Effector memory CD8-positive, alpha-beta T cell (primary cell): ENCODE measurements at regions not wholly inside any gene's neighbourhood (a gene's known extent, or its start where the extent isn't known, plus 50 kb on each side); places are given as distances from the start of the nearest gene placed in this dataset.

ENCODE experiments used
- ATAC-seq: fragments of 150-1000 bp; cut with Tn5 transposase; replicated peaks from 2 replicates; pipeline ENCODE4 v1.10.0; 2021; ENCODE audit warnings: mild to moderate bottlenecking, moderate library complexity
- DNase-seq, 3 experiments: peaks; one replicate each; pipeline ENCODE4 v3.0.0; 2021
- H3K27ac Mint-ChIP-seq, 2 donors: one replicate each; pipeline ENCODE4 v1.8.0; 2022; ENCODE audit warnings: mild to moderate bottlenecking in 2 of 2, mixed read lengths in 2 of 2, moderate library complexity in 2 of 2
- H3K27me3 Mint-ChIP-seq, 2 donors: one replicate each; pipeline ENCODE4 v1.8.0; 2022; ENCODE audit warnings: mixed read lengths in 2 of 2
- H3K36me3 Mint-ChIP-seq: one replicate; pipeline ENCODE4 v1.8.0; 2022; ENCODE audit warnings: mild to moderate bottlenecking, moderate library complexity, mixed read lengths; ENCODE audit not compliant: insufficient read depth
- H3K4me1 Mint-ChIP-seq, 2 donors: one replicate each; pipeline ENCODE4 v1.8.0; 2022; ENCODE audit warnings: low read depth in 2 of 2, mixed read lengths in 2 of 2
- H3K4me3 Mint-ChIP-seq, 2 donors: one replicate each; pipeline ENCODE4 v1.8.0; 2022; ENCODE audit warnings: mild to moderate bottlenecking in 2 of 2, mixed read lengths in 2 of 2, moderate library complexity in 2 of 2
- H3K9me3 Mint-ChIP-seq, 2 donors: one replicate each; pipeline ENCODE4 v1.8.0; 2022; ENCODE audit warnings: mixed read lengths in 2 of 2

DNA sequence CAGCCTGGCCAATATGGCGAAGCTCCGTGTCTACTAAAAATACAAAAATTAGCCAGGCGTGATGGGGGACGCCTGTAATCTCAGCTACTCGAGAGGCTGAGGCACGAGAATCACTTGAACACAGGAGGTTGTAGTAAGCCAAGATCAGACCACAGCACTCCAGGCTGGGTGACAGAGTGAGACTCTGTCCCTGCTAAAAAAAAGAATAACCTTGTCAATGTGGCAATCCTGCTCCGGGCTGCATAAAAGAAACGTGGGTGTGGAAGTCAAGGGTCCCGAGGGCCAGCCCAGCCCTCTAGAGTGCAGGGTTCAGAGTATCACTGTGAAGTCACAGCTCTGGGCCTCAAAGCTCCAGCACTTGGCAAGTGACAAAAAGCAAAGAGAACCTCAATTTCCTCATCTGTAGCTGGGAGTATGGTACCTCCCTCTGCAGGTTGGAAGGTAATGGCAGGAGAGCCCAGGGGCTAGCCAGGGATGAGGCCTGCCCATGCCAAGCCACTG, 73.5 kb upstream of the IQSEC1 start:
- Mint-ChIP-seq H3K4me3 (no peak overlapping the region), H3K9me3 (no peaks in the 10 kb centered on the region), H3K4me1 (peaks cover 6% of the 10 kb centered on the region in 2 donors), H3K27me3 (peaks cover 9 to 18% of the 10 kb centered on the region in 2 donors), H3K27ac (no peak overlapping the region), H3K36me3 (peaks cover 2% of the 10 kb centered on the region)
- no peak for DNase-seq
- no peak for ATAC-seq

DNA sequence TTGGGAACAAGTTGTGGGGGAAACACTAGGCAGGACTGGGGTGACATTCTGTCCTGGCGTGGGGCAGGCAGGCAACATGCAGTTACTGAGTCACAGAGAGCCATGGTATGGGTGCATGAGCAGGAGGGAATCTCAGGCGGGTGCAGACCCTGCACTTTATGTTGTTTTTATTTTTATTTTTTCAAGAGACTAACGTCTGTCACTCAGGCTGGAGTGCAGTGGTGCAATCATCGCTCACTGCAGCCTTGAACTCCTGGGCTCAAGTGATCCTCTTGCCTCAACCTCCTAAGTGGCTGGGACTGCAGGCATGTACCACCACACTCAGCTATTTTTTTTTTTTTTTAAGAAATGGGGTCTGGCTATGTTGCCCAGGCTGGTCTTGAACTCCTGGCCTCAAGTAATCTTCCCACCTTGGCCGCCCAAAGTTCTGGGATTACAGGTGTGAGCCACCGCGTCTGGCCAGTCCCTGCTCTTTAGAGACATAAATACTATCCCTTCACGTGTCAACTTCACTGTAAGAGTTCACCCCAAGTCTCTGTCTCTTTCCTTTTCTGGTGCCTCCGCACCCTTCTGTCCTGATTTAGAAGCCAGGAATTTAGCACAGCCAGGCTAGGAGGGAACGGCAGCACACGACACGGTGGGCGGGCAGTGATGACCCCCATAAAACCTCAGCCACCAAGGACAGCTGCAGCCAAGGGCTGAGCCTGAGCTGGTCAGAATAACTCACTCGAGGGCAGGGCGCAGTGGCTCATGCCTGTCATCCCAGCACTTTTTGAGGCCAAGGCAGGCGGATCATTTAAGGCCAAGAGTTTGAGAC, 72.8 kb upstream of the IQSEC1 start:
- DNase-seq (no peak), ATAC-seq (no peak)
- H3K27me3 Mint-ChIP-seq: peaks cover 15 to 25% of the 10 kb centered on the region in 2 donors
- no peaks in the 10 kb centered on the region for H3K9me3 Mint-ChIP-seq
- H3K27ac Mint-ChIP-seq: no peak overlapping the region
- peaks cover 6% of the 10 kb centered on the region in 2 donors for H3K4me1 Mint-ChIP-seq
- H3K36me3 Mint-ChIP-seq: peaks cover 2% of the 10 kb centered on the region
- H3K4me3 Mint-ChIP-seq: no peak overlapping the region

DNA sequence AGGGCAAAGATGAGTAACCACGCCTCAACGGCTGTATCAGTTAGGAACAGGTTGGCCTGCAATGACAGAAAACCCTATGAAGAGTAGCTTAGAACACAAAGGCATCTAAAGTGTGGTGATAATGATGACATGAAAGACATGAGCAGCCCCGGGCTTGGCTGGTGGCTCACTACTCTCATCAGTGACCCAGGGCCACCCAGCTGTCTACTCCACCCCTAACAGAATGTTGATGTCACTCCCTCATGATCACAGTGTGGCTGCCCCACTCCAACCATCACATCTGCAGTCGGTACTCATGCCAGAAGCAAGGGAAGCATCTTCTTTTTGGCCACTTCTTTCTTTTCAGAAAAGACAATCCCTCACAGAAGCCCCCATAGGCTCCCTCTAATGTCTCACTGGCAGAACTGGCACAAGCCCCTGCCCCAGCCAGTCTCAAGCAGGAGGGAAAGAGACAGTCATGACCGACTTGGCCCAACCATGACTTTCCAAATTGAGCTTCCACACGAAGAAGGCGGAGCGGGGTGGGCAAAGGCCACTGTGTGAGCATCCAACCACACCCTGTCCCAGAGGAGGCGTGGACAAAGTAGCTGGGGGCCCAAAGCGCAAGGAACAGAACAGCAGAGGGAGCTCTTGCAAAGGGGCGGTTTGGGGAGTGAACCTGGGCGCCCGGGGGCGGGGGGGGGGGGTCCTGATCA, 72.0 kb upstream of the IQSEC1 start:
- H3K4me3 Mint-ChIP-seq: no peak overlapping the region
- H3K27me3 Mint-ChIP-seq: peaks cover 22 to 32% of the 10 kb centered on the region in 2 donors
- DNase-seq: no peak
- no peak overlapping the region for H3K27ac Mint-ChIP-seq
- H3K36me3 Mint-ChIP-seq: peaks cover 2% of the 10 kb centered on the region
- no peaks in the 10 kb centered on the region for H3K9me3 Mint-ChIP-seq
- H3K4me1 Mint-ChIP-seq: peaks cover 6% of the 10 kb centered on the region in 2 donors
- no peak for ATAC-seq

DNA sequence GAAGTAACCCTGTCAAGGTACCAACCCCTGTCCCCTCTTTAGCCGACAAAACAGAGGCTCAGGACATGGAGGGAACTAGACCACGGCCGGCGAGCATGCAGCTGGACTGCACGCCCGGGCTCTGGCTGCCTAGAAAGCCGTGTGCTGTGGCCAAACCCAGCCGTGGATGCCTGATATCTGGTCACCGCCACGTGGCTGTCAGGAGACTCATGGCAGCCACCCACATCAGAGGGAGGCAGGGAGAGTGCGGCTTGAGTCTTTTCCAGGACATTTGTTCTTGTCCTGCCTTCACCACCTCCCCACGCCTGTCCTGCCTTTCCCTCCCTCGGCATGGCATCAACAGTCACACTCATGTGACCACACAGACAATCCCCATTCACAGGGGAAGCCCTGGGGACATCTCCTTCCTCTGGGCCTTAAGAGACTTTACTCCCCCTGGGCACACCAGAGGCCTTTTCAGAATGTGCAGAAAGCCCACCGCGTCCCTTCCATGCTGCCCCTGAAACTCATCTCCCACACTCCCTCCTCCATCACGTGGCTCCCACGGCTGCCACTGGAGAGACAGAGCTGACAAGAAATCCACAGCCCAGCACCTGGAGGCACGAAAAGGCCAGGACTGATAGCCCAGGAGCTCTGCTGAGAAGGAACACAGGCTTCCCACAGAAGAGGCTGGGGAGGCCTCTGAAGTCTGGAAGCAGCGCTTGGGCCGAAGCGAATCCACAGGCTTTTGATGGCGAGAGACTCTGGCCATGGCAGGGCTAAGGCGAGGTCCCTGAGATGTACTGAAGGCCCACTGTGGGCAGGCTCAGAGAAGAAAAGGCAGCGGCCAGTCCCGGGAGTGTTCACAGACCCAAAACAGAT, 71.2 kb upstream of the IQSEC1 start:
- H3K27ac Mint-ChIP-seq: no peak overlapping the region
- no peak for DNase-seq

DNA sequence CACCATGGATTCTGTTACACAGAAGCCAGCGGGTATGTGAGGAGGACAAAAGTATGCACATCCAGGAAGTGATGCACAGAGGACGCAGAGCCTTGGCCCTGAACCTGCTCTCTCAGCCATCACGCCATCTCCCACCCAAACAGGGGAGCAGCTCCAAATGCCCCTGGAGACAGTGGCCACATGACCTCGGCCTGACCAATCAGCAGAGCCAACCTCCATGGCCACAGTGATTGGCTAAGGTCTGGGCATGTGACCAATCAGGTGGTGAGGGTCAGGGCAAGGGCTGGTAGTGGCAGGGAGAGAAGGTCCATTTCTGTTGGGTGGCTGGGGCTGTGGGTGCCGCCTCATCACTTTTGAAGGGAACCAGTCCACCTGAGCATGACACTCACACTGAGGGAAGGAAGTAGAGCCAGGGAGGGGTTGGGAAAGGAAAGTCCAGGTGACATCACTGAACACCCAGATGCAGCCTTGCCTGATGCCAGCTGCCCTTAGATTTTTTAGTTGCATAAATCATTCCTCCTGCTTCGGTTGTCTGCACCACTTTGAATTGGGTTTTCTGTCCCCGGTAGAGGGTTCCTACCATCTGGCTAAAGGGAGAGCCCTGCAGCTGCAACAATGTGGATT, 70.3 kb upstream of the IQSEC1 start:
- peaks cover 0 to 6% of the 10 kb centered on the region in 2 donors for H3K4me1 Mint-ChIP-seq
- H3K36me3 Mint-ChIP-seq: peaks cover 3% of the 10 kb centered on the region
- peaks cover 39 to 50% of the 10 kb centered on the region in 2 donors for H3K27me3 Mint-ChIP-seq
- H3K27ac Mint-ChIP-seq: no peak overlapping the region
- no peak for ATAC-seq
- H3K9me3 Mint-ChIP-seq: no peaks in the 10 kb centered on the region
- no peak overlapping the region for H3K4me3 Mint-ChIP-seq
- no peak for DNase-seq

More for the DNA sequence above, 71.2 kb upstream of the IQSEC1 start:
- peaks cover 0 to 6% of the 10 kb centered on the region in 2 donors for H3K4me1 Mint-ChIP-seq
- ATAC-seq: no peak
- no peaks in the 10 kb centered on the region for H3K36me3 Mint-ChIP-seq
- no peak overlapping the region for H3K4me3 Mint-ChIP-seq
- no peaks in the 10 kb centered on the region for H3K9me3 Mint-ChIP-seq
- peaks cover 31 to 41% of the 10 kb centered on the region in 2 donors for H3K27me3 Mint-ChIP-seq

DNA sequence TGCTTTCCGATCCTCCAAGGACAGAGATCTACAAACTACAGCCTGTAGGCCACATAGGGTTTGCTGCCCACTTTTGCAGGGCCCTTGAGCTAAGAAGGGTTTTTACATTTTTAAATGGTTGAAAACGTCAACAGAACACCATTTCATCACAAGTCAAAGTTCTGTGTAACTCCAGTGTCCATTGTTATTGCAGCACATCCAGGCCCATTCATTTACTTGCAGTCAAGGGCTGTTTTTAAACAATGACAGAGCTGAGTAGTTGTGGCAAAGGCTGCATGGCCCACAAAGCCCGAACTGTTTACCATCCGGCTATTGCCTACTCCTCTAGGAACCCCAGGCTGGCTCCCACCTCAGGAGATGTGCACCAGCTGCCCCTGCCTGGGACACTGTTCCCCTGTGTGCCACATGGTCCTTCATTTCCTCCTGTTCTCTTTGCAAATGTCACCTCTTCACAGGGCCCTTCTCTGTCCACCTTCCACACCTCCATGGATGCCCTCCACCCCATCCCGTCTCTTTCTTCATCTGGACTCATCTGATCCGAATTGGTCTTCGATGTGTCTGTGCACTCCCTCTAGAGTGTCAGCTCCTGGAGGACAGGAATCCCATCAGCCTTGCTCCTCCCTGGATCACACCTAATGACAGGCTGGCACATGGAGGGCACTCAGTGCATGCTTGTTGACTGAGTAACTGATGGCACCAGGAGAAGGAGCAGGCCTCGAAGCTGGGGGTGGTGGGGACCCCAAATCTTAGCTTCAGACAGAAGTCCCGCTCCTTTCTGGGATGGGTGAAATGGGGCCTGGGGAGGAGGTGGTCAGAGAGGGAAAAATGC, 69.5 kb upstream of the IQSEC1 start:
- Mint-ChIP-seq H3K4me1 (peaks cover 0 to 4% of the 10 kb centered on the region in 2 donors), H3K27me3 (peaks cover 45 to 58% of the 10 kb centered on the region in 2 donors), H3K9me3 (no peaks in the 10 kb centered on the region), H3K27ac (peak overlapping the region in 1 of 2 donors; percentile 45), H3K36me3 (peaks cover 3% of the 10 kb centered on the region), H3K4me3 (no peak overlapping the region)
- no peak for DNase-seq
- ATAC-seq: no peak

DNA sequence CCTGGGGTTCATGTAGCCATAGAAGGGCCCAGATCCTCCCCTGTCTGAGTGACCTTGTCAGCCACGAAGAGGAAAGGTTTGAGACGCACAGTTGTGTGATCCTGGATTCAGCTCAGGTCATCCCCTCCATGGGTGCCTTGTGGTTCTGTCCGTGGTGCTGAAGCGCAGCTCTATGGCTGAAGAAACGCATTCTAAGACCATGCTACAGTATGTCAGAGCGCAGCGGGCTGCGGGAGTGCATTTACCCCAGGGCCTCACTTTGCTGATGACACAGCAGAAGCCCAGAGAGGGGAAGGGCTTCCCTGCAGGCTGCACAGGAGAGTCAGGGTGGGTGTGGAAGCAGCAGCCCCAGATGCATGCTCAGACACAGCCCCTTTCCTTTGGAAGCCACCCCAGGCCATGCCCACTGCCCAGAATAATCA, 68.8 kb upstream of the IQSEC1 start:
- Mint-ChIP-seq H3K27ac (no peak overlapping the region), H3K36me3 (peaks cover 3% of the 10 kb centered on the region), H3K9me3 (no peaks in the 10 kb centered on the region), H3K4me3 (no peak overlapping the region), H3K4me1 (peaks cover 0 to 4% of the 10 kb centered on the region in 2 donors), H3K27me3 (peaks cover 45 to 65% of the 10 kb centered on the region in 2 donors)
- DNase-seq: no peak
- no peak for ATAC-seq

DNA sequence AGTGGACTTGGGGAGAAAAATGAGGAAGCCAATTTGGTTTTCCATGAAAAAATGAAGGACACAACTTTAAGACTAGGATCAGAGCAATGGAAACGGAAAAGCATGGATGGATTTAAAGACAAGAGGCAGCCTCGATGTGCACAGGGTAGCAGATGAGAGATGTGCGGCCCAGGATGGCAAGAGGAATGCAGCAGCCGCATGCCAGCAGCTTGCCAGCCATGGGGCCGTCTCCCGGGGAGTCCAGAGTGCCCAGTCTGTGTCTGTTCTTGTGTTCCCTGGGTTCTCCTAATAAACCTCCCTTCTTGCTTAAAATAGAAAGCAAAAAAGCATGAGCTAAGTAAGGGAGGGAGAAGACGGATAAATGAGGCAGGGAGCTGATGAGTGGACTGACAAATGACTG, 68.0 kb upstream of the IQSEC1 start:
- no peak for ATAC-seq
- Mint-ChIP-seq H3K9me3 (no peaks in the 10 kb centered on the region), H3K4me1 (peaks cover 0 to 4% of the 10 kb centered on the region in 2 donors), H3K27me3 (peaks cover 51 to 73% of the 10 kb centered on the region in 2 donors), H3K36me3 (peaks cover 3% of the 10 kb centered on the region), H3K4me3 (no peak overlapping the region), H3K27ac (no peak overlapping the region)
- no peak for DNase-seq

DNA sequence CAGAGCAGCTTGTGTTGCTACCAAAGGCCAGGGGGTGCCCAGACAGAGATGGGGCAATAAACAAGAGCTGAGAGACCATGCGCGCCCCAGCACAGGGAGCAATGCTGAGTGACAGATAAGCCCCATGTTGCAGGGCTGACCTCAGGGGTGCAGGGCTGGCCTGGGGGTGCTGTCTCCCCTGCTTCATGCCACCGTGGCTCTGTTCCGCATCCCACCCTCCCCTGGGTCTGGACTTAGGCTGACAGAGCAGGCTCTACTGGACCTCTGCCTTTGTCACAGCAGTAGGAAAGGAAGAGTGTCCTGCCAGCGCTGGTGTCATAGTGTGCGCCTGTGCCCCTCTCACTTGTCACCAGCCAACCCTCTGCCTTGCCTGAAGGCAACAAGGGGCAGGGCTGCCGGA, 67.4 kb upstream of the IQSEC1 start:
- ATAC-seq (no peak), DNase-seq (no peak)
- Mint-ChIP-seq H3K4me1 (peaks cover 0 to 4% of the 10 kb centered on the region in 2 donors), H3K4me3 (no peak overlapping the region), H3K9me3 (no peaks in the 10 kb centered on the region), H3K27ac (no peak overlapping the region), H3K27me3 (peaks cover 54 to 79% of the 10 kb centered on the region in 2 donors), H3K36me3 (peaks cover 3% of the 10 kb centered on the region)

DNA sequence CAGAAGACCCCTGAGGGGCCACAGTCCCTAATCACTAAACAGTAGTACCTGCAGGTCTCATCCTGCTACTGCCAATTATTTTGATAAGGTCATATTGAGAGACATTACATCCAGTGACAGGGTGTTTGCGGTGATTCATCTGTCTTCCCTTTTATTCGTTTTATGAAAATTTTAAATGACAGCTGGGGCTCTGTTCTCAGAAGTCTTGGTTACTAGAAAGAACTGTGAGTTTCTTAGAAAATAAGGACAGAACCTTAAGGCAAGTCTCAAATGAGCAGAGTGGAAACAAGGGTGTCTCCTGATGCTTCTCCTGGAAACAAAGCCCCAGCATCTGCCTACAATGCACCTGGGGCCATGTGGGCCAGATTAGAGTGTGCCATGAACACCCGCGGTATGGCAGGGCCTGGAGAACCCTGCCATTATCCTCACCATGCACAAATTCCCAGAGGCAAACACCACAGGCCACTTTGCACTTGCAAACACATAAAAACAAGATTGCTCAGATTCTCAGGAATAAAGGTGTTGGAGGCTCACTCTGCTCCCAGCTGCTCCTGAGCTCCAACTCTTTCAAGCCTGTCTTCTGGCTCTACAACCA, 66.3 kb upstream of the IQSEC1 start:
- peaks cover 59 to 88% of the 10 kb centered on the region in 2 donors for H3K27me3 Mint-ChIP-seq
- H3K36me3 Mint-ChIP-seq: peaks cover 3% of the 10 kb centered on the region
- DNase-seq (no peak), ATAC-seq (no peak)
- H3K27ac Mint-ChIP-seq: no peak overlapping the region
- H3K4me1 Mint-ChIP-seq: peaks cover 0 to 4% of the 10 kb centered on the region in 2 donors
- no peak overlapping the region for H3K4me3 Mint-ChIP-seq
- no peaks in the 10 kb centered on the region for H3K9me3 Mint-ChIP-seq

DNA sequence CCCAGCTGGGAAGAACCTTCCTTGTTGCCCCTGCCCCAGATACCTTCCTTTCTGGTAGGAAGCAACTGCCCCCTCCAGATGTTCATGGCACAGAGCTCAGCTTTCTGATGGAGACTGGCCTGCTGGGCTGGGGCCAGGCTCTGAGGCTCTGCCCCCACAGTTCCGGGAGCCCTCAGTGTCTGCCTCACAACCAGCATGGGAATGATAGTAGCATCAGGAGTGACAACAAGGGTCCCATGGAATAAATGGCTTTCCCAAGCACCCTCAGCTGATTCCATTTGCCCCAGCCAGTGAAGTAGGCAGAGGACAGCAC, 65.6 kb upstream of the IQSEC1 start:
- H3K27ac Mint-ChIP-seq: no peak overlapping the region
- H3K27me3 Mint-ChIP-seq: peaks cover 61 to 95% of the 10 kb centered on the region in 2 donors
- peaks cover 0 to 4% of the 10 kb centered on the region in 2 donors for H3K4me1 Mint-ChIP-seq
- ATAC-seq (no peak), DNase-seq (no peak)
- no peak overlapping the region for H3K4me3 Mint-ChIP-seq
- peaks cover 5% of the 10 kb centered on the region for H3K36me3 Mint-ChIP-seq
- H3K9me3 Mint-ChIP-seq: no peaks in the 10 kb centered on the region
